Gastrocnemius medialis (tissue), 4 donors: ENCODE measurements at regions not wholly inside any gene's neighbourhood (a gene's known extent, or its start where the extent isn't known, plus 50 kb on each side); places are given as distances from the start of the nearest gene placed in this dataset.

Source experiments
- ATAC-seq, 2 donors: fragments of 150-250 bp; one replicate each; pipeline ENCODE4 v1.9.1; 2016
- DNase-seq, 2 donors: peaks; one replicate each; pipeline ENCODE4 v3.0.0-alpha.2; 2019
- H3K27ac ChIP-seq, 4 donors: fragments of 200-600 bp; sonication (generic); 1 replicate in 1 of 4; 2 replicates in 3 of 4; pipeline ENCODE4 v1.5.1; 2016 to 2018; ENCODE audit warnings: mild to moderate bottlenecking in 2 of 4, moderate library complexity in 1 of 4
- H3K27me3 ChIP-seq, 3 donors: fragments of 200-600 bp; sonication (generic) in 2 of 3; 1 replicate in 1 of 3; 2 replicates in 2 of 3; pipeline versions ENCODE4 v1.5.1 to v1.6.0; 2016 to 2019; ENCODE audit warnings: mild to moderate bottlenecking in 1 of 3, moderate library complexity in 1 of 3
- H3K36me3 ChIP-seq, 2 donors: fragments of 200-600 bp; sonication (generic) in 1 of 2; one replicate each; pipeline ENCODE4 v1.5.1; 2017 to 2018
- H3K4me1 ChIP-seq, 2 donors: fragments of 200-600 bp; sonication (generic) in 1 of 2; one replicate each; pipeline ENCODE4 v1.5.1; 2016 to 2017; ENCODE audit warnings: mild to moderate bottlenecking in 2 of 2
- H3K4me3 ChIP-seq, 4 donors: fragments of 200-600 bp; sonication (generic) in 3 of 4; 1 replicate in 1 of 4; 2 replicates in 3 of 4; pipeline ENCODE4 v1.5.1; 2016 to 2019; ENCODE audit warnings: mild to moderate bottlenecking in 2 of 4
- H3K9me3 ChIP-seq, 3 donors: fragments of 200-600 bp; sonication (generic) in 2 of 3; 1 replicate in 1 of 3; 2 replicates in 2 of 3; pipeline ENCODE4 v1.5.1; 2016 to 2019
- CTCF ChIP-seq, 5 experiments: fragments of 450-650 bp in 3 of 5; fragments of 200-600 bp in 2 of 5; sonication (generic) in 2 of 5; IDR thresholded peaks in 4 of 5; conservative IDR thresholded peaks in 1 of 5; 1 replicate in 4 of 5; 2 replicates in 1 of 5; pipeline ENCODE4 v1.5.1; 2016 to 2019; ENCODE audit warnings: antibody characterized with exemption in 5 of 5, mild to moderate bottlenecking in 3 of 5, moderate library complexity in 3 of 5
- POLR2A ChIP-seq, 2 donors: fragments of 450-650 bp; IDR thresholded peaks; one replicate each; pipeline ENCODE4 v1.6.1; 2017; ENCODE audit warnings: antibody characterized with exemption in 2 of 2, mild to moderate bottlenecking in 2 of 2, moderate library complexity in 2 of 2
- in situ Hi-C, 4 donors: fragments of 200-750 bp; cut with MboI; loops; one replicate each; pipeline versions ENCODE4 v1.15.0 to v1.8.0; 2017; ENCODE audit warnings: low sequenced_read_pairs in 4 of 4
- intact Hi-C: fragments of 100-400 bp; cut with DNase I; formaldehyde crosslinking; loops from one replicate; pipeline ENCODE4 v1.15.1; 2023; ENCODE audit warnings: low total_unique reads

- H3K4me1 ChIP-seq = no peaks in the 10 kb centered on the region
- no peak for TF ChIP-seq POLR2A (IDR thresholded peaks at IDR 0.05)
- no peak for TF ChIP-seq CTCF (IDR thresholded peaks at IDR 0.05 in 4 of 5, conservative IDR thresholded peaks at IDR 0.05 in 1 of 5)
- in situ Hi-C loops = no loop called here
- ATAC-seq = no peak
- no peaks in the 10 kb centered on the region for H3K27me3 ChIP-seq
- intact Hi-C loops = no loop called here
- H3K36me3 ChIP-seq = no peaks in the 10 kb centered on the region
- DNase-seq = no peak
- no peaks in the 10 kb centered on the region for H3K9me3 ChIP-seq
- no peak overlapping the region for H3K4me3 ChIP-seq
- no peak overlapping the region for H3K27ac ChIP-seq
These were observed 62.4 kb upstream of the ATP8A1 start for GRCh38 chr4:42719257-42719656.

- no peak for TF ChIP-seq CTCF (IDR thresholded peaks at IDR 0.05 in 4 of 5, conservative IDR thresholded peaks at IDR 0.05 in 1 of 5)
- no peak for TF ChIP-seq POLR2A (IDR thresholded peaks at IDR 0.05)
- Histone ChIP-seq H3K4me1 (no peaks in the 10 kb centered on the region), H3K27ac (no peak overlapping the region), H3K36me3 (no peaks in the 10 kb centered on the region), H3K9me3 (no peaks in the 10 kb centered on the region), H3K27me3 (no peaks in the 10 kb centered on the region), H3K4me3 (no peak overlapping the region)
- intact Hi-C loops (no loop called here), in situ Hi-C loops (no loop called here)
- DNase-seq (no peak), ATAC-seq (no peak)
These were observed 61.4 kb upstream of the ATP8A1 start for GRCh38 chr4:42718336-42718735.

GRCh38 chr4:42716996-42717395 is 60.1 kb upstream of the ATP8A1 start:
- TF ChIP-seq POLR2A (IDR thresholded peaks at IDR 0.05) = no peak
- intact Hi-C loops = no loop called here
- Histone ChIP-seq H3K27me3 (no peaks in the 10 kb centered on the region), H3K4me3 (no peak overlapping the region), H3K4me1 (no peaks in the 10 kb centered on the region), H3K9me3 (no peaks in the 10 kb centered on the region), H3K36me3 (no peaks in the 10 kb centered on the region), H3K27ac (no peak overlapping the region)
- in situ Hi-C loops = no loop called here
- no peak for DNase-seq
- no peak for ATAC-seq

- ATAC-seq (no peak), DNase-seq (no peak)
- intact Hi-C loops (no loop called here), in situ Hi-C loops (no loop called here)
- Histone ChIP-seq H3K9me3 (no peaks in the 10 kb centered on the region), H3K4me3 (no peak overlapping the region), H3K36me3 (no peaks in the 10 kb centered on the region), H3K4me1 (no peaks in the 10 kb centered on the region), H3K27me3 (no peaks in the 10 kb centered on the region), H3K27ac (no peak overlapping the region)
- TF ChIP-seq CTCF (IDR thresholded peaks at IDR 0.05 in 4 of 5, conservative IDR thresholded peaks at IDR 0.05 in 1 of 5) (no peak), POLR2A (IDR thresholded peaks at IDR 0.05) (no peak)
These were observed 59.0 kb upstream of the ATP8A1 start for GRCh38 chr4:42715807-42716482.

GRCh38 chr4:42713391-42713790 is 56.5 kb upstream of the ATP8A1 start:
- DNase-seq = no peak
- Histone ChIP-seq H3K4me3 (no peak overlapping the region), H3K9me3 (no peaks in the 10 kb centered on the region), H3K27me3 (no peaks in the 10 kb centered on the region), H3K4me1 (no peaks in the 10 kb centered on the region), H3K27ac (no peak overlapping the region), H3K36me3 (no peaks in the 10 kb centered on the region)
- in situ Hi-C loops = no loop called here
- TF ChIP-seq POLR2A (IDR thresholded peaks at IDR 0.05) = no peak
- TF ChIP-seq CTCF (IDR thresholded peaks at IDR 0.05 in 4 of 5, conservative IDR thresholded peaks at IDR 0.05 in 1 of 5) = no peak
- intact Hi-C loops = no loop called here
- no peak for ATAC-seq
